NCI-H1436 treated with DMSO at 0.1 percent for 48 hours (cell line): ENCODE measurements at regions not wholly inside any gene's neighbourhood (a gene's known extent, or its start where the extent isn't known, plus 50 kb on each side); places are given as distances from the start of the nearest gene placed in this dataset.

Source experiments
- DNase-seq: peaks from one replicate; lab custom pipeline; 2025; lab: John Stamatoyannopoulos, UW

DNA sequence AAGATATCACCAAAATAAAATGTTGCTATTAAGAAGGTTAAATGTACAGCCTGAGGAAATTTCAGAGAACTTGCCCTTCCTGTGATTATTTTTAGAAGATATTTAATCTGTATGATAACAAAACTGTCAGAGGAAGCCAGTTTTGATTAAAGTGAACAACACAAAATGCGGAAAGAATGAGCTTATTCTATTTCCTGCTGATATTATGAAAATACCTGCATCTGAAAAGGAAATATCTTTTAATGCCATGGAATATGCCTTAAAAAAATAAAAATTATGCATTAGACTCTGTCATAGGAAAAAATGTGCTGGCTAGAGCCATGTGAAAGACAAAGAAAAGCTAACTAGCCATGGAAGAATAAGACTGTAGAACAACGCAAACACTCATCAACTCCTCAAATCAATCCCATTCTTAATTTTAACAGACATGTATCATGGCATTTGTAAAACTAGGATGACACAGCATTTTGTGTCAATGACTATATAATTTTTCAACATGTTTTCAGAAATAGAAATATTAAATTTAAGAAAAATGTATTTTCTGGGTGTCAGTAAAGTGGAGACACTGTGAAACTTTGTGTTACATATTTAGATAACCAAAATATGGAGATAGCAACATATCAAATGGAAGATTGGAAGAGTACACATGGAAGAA is 1768.2 kb downstream of the SUCLG1 start:
- no peak for DNase-seq

DNA sequence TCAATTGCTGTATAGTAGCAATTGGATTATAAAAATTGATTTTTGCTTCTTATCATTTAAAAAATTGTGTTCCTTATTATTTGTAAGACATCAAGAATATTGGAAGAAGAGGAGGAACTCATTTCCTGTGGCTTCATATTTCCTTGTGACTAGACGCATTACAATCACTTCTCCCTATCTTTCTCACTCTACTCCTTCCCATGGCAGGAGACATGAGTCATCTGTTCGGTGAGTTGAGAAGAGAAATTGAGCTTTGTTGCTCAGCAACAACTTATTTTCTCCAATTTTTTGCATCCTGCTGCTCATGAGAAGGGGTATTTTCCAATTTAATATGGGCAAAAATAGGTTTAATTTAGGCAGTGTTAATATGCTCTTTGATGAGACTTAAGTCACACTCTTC is 1783.9 kb downstream of the SUCLG1 start:
- DNase-seq = no peak

DNA sequence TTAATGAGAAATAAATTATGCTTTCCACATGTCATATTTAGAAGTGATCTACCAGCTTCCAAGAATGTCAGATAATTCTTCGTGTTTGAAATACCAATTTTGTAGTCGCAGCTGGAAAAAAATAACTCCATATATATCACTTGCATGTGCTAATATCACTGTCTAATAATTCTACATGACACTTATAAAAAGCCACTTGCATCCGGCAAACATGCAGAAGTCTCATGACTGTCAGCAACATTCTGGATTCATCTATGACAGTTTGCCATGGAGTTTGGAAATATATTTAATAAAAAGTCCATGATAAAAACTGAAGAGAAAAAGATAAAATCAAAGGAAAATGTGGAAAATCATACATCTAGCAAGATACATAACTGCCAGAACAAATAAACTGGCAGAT is 1784.4 kb downstream of the SUCLG1 start:
- no peak for DNase-seq

DNA sequence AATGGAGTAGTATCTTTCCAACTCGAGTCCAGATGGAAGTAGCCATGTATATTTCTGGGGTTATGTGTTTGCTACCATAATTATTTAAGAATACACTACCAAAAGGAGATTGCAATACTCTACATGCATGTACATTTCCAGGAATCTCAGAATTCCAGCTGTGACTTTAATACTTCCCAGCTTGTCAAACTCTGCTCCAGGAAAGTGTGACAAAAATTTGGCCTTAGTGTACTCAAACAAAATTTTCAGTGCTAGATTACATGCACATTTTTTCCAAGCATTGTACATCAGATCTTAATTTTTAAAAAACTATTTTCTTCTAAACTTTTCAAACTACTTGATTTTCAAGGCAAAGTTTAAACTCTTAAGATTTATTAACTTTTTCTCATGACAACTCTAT is 1791.6 kb downstream of the SUCLG1 start:
- no peak for DNase-seq

DNA sequence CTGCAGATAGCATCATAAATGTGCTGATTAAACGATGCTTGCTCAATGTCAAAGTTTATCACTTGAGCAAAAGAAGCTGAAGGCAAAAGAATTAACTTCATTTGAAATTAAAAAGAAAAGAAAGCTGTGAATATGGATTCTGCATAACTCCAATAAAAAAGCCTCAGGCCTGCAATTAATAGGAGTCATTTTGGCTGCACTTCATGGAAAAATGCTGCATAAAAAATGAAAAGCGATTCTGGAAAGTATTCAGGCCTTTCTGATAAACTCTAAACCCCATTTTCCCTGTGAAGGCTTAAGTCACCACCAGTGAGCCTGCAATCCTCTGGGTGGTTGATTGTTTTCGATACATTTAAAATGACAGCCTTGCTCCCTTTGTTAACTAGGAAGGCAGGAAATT is 1793.4 kb downstream of the SUCLG1 start:
- DNase-seq = no peak

DNA sequence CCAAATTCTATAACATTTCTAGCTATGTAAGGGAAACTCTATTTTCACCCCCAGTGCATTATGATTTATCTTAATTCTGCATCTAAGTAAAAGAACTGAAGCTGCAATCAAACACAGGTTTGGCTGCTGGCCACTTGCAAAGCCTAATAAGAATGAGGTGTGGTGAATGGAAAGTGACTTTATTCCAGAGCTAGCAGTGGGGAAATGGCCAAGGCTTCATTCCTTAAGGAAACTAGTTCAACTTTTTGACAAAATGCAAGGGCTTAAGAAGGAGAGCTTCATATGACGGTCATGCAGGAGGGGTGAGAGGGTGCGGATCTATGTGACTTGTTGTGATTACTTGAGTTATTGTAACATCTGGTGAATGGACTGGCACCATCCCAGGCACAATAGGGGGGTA is 1802.0 kb downstream of the SUCLG1 start:
- no peak for DNase-seq

DNA sequence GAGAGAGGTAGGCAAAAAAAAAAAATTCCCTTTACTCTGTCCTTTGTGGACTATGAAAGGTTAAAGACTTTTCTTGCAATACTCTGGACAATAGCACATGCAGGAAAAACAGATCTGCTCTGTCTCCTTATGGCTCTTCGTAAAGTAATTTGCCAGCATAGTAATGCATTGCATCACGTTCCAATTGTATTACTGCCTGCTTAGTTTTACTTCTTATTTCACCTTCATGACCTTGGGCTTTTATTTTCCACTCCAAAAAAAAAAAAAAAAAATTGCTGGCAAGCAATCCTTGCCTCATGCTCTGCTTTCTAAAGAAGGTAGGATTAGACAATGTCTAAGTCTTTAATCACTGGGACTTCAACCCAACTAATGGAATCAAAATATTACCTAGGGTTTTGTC is 1802.7 kb downstream of the SUCLG1 start:
- no peak for DNase-seq

DNA sequence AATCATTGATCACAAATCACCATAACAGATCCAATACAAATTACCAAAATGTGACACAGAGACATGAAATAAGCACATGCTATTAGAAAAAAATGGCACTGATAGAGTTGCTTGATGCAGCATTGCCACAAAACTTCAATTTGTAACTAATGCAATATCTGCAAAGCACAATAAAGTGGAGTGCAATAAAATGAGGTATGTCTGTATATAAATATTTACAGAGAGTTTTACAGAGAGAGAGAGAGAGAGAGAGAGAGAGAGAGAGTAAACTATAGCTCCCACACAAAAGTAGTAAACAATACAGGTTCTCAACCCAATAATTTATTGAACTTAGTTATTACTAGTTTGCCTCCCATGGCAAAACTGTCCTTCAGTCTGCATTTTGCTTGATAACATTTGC is 1807.0 kb downstream of the SUCLG1 start:
- DNase-seq = no peak

DNA sequence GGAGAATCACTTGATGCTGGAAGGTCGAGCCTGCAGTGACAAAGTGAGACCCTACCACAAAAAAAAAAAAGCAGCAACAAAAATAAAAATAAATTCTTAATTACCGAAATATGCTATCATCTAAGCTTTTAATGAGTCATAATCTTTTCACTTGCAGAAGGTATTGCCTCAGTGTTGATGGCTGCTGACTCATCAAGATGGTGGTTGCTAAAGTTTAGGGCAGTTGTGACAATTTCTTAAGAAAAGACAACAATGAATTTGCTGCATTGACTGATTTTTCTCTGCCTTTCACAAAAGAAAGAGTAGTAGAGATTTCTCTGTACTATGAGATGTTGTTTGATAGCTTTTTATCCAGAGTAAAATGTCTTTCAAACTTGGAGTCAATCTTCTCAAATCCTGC is 1809.0 kb downstream of the SUCLG1 start:
- no peak for DNase-seq

DNA sequence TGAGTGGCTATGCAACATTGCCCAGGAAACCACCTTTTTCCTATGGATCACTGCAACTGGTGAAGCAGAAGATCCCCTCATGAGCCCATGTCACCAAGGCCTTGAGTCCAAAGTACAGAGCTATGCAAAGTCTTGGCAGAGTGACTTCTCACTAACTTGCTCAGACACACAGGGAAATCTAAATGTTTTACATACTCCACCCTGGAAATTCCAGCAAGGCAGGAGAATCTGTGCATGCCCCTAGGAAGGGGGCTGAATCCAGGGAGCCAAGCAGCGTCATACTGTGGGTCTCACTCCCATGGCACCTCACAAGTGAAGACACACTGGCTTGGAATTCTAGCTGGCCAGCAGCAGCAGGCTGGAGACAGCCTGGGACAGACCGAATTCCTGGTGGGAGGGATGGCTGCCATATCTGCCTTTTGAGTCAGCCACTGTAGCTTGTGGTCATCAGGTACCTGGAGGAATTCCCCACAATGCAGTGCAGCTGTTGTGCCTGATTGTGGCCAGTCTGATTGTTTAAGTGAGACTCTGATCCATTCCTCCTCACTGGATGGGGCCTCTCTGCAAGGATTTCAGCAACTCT is 1817.4 kb downstream of the SUCLG1 start:
- no peak for DNase-seq

DNA sequence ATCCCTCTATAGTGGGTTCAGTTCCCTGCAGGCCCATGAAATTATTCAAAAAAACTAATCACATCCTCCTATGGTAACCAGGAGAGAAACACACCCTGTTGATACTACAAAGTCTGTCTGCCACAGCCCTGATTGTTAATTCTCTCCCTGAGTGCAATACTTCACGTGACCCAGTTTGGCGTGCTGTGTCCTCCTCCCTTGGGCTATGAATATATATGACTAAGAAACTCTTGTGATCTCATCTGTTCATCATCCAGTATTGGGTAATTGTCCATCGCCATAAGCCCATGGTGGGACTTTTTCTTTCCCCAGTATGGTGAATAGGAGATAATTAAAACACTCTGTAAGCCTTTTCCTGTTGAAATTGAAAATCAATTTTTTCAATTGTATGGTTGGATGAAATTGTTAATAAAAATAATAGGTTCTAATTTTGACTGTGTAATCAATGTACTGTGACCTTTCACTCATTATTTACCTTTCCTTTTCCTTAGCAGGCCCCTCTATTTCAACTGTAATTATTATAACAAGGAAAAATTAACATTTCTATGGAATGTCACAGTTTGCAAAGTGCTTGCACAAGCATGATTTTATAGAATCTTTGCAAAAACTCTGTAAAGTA is 1822.6 kb downstream of the SUCLG1 start:
- DNase-seq = no peak

DNA sequence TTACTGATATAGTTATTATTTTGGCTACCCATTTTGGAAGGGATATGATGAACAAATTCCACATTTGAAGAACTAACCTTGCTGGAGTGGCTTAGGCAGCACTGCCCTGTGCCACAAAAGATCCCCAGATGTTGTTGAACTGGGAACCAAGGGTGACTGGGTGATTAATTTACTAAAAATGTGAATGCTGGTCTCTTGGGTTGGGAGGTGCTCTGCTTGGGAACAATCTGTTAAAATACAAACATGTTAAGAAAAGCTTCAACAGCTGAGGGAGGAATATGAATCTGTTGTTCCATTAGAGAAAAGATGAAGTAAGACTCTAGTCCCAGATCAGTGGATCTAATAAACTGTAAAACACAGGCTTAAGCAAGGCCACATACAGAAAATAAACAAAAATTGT is 1860.1 kb downstream of the SUCLG1 start:
- no peak for DNase-seq

DNA sequence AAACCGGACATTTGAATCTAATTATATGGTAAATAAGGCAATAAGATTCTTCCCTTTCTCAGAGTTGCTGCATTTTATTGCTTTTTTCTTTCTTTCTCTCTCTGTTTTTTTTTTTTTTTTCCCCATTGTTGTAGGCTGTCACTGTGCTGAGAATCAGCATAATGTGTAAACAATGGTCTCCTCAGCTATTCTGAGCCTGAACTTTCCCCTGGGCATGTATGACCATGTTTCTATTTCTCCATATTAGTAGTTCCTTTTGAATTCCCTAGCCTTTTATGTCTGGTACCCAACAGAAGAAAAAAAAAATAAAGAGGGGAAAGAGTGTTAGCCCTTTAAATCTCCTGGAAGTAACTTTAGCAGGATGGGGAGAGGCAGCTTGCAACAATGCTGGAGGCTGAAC is 1862.5 kb downstream of the SUCLG1 start:
- no peak for DNase-seq

DNA sequence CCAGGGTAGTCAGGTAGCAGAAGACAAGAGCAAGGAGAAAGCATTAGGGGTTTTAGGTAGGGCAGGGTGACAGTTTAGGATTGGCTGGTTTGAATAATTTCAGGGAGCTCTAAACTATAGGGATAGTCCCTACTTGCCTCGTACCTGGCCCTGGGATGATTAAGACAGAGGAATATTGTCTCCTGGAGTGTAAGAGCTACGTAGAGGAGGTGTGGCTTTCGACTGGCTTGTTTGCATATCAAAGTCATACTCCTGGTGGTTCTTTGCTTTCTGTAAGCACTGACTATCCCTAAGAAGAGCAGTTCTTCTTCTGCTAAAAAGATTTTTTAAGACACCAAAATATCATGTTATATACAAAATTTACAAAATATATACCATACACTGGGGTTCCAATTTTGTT is 1867.4 kb downstream of the SUCLG1 start:
- DNase-seq = no peak

DNA sequence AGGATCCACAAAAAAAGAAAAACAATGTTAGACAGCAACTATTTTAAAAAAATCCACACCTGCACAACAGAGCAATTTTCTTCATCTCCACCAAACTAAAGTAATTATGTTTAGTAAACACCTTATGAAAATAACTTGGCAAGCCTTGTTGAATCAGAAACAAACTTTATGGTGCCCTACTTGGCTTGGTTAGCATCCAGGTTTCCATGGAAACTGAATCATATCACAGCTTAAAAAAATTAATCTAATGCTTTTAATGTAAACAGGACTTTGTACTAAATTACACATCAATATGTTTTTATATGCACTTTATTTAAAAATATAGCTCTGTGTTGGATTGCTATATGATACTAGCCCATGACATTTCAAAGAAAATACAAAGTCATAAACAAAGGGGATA is 1882.4 kb downstream of the SUCLG1 start:
- no peak for DNase-seq

DNA sequence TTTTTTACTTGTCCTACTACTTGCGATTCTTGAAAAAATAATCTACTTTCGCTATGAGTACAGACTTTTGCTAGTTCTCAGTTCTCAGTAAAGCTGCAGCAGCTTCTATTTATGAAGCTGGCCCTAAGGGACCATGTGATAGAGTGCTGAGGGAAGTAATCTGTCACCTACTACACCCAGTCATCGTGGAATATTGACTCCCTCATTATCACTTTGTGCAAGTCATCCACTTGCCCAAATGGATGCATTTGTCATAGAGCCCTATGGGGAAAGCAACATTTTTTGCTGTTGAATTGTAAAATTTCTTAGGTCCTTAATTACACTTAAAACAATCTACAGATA is 1919.8 kb downstream of the SUCLG1 start:
- DNase-seq = no peak

DNA sequence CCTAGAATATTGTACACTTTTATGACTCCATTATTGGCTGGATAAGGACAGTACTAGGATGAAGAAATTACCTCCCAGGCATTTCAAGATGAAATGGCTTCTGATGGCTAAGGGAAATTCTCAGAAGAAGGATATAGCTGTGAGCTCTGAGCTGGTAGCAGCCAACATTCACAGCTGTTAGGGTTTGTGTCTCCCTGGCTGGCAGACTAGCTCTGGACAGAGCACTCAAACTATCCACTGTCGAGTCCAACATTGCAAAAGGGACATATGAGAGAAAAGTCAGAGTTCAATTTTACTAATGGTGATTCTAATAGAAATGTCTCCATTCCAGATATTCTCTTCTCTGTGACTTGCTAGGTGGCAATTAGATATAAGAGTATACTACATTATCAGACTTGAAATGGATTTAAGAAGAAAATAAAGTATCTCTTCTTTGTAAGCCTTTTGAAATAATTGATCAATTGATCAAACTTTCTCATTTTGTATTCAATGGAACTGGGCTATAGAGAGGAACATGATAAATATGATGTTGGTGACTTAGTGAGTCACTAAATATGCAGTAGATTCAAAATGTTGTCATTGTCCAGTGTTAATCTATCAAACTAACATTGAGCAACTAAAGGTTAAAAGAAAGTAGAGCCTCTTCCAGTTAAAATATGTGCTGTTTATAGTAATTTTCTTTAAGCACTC is 1920.3 kb downstream of the SUCLG1 start:
- no peak for DNase-seq

DNA sequence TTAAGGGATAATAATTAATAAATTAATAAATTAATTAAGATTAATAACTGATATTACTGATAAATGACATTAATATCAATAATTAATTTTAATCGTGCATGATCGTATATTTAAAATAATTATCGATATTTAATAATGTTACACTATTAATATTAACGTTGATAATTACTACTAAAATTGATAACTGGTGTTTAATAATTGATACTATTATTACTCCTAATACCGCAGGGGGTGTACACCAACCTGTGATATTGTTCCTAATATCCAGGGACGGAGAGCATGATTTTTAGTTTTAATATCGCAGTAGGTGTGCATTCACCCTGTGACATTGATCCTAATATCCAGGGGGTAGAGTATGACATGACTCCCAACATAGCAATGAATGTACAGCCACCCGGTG is 1930.8 kb downstream of the SUCLG1 start:
- DNase-seq = no peak

DNA sequence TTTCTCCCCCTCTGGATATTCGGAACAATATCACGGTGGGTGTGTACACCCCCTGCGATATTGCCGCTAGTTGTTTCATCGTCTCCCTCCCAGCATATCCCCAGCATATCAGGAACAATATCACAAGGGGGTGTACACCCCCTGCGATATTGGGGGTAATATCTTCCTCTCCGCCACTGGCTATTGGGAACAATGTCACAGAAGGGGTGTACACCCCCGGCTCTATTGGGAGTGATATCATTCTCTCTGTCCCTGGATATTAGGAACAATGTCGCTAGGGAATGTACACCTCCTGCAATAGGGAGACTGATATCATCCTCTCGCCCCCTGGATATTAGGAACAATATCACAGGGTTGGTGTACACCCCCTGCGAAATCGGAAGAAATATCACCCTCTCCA is 1932.0 kb downstream of the SUCLG1 start:
- DNase-seq = no peak

DNA sequence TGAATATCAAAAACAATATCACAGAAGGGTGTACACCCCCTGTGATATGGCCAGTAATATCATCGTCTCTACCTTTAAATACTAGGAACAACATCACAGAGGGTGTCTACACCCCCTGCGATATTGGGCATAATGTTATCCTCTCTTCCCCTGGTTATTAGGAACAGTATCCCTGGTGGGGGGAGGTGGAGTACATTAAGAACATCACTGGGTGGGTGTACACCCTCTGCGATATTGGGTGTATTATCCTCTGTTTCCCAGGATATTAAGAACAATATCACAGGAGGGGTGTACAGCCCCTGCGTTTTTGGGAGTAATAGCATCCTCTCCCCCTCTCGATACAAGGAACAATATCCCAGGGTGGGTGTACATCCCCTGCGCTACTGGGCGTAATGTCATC is 1932.8 kb downstream of the SUCLG1 start:
- no peak for DNase-seq

DNA sequence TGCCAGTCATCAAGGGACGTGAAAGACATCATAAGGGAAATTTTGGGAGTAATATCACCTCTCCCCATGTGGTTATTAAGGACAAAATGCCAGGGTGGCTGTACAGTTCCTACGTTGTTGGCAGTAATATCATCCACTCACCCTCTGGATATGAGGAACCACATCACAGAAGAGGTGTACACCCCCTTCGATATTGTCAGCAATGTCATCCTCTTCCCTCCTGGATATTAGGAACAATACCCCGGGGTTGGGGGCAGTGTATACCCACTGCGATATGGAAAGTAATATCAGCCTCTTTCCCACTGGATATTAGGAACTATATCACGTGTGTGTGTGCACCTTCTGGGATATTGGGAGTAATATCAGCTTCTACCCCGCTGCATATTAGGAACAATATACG is 1933.3 kb downstream of the SUCLG1 start:
- DNase-seq = no peak

DNA sequence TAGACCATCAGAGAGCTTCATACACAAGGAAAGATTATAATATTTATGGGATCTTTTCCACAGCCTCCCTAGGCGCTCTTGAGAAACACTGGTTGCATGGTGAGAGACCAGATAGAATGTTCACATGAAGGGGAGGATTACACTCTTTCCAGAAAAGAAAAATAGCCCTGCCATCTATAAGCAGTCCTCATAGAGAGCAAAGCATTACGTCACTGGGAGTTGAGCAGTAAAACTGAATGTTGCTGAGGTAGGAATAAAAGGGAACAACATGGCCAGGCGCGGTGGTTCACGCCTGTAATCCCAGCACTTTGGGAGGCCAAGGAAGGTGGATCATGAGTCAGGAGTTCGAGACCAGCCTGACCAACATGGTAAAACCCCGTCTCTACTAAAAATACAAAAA is 1934.3 kb downstream of the SUCLG1 start:
- DNase-seq = no peak

DNA sequence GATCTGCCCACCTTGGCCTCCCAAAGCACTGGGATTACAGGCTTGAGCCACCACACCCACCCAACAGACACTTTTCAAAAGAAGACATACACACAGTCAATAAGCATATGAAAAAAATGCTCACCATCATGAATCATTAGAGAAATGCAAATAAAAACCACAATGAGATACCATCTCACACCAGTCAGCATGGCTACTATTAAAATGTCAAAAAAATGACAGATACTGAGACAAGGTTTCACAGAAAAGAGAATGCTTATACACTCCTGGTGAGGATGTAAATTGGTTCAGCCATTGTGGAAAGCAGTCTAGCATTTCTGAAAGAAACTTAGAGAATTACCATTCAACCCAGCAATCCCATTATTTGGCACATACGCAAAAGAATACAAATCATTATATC is 1947.2 kb downstream of the SUCLG1 start:
- no peak for DNase-seq

DNA sequence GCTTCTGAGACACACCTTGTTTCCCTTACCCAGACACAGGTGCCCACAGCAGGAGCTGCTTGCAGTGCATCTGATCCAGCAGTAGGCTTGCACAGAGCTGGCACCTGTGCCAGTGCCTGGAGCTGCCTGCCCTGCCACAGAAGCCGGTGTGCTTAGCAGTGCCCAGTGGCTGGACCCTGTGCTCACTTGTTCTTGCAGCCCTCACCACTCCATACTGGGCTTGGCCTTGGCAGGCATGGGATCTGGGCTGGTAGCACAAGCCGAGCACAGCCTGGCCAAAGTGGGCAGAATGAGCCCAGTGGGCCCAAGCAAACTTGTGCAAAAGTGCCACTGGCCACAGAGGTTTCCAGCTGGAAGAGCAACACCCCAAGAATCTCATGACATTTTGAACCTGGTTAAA is 1950.4 kb downstream of the SUCLG1 start:
- DNase-seq = no peak
